ENCODE measurements at regions not wholly inside any gene's neighbourhood (a gene's known extent, or its start where the extent isn't known, plus 50 kb on each side); places are given as distances from the start of the nearest gene placed in this dataset.

DNA sequence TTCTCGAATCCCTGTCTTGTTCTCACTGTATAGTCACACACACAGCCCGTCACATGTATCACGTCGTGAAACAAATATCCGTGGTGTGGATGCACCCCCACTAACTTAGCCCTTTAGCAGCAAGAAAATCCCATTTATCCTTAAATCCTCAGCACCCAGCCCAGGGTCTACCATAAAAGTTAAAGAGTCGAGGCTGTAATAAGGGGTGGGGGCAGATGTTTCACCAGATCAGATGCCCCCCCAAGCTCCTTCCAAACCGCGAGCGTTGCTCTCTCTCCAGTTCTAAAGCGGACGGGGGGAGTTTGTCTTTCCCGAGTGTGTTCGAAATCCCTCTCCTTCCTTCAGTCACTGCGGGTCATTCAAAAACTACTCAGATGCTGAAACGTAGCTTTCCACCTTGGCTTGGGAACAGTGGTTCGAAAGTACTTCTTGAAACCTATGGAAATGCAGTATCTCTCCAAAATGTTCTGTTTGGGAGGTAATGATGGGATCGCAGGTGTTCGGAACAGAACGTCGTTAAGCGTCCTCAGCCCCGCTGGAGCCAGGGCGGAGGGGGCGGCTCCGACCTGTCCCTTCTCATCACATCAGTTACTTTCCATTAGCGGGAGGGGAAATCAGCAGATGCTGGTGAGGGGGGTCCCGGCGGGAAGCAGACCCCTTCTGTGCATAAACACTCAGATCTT, 156.2 kb downstream of the BRD1 start:
- TF ChIP-seq, protein P1, sequence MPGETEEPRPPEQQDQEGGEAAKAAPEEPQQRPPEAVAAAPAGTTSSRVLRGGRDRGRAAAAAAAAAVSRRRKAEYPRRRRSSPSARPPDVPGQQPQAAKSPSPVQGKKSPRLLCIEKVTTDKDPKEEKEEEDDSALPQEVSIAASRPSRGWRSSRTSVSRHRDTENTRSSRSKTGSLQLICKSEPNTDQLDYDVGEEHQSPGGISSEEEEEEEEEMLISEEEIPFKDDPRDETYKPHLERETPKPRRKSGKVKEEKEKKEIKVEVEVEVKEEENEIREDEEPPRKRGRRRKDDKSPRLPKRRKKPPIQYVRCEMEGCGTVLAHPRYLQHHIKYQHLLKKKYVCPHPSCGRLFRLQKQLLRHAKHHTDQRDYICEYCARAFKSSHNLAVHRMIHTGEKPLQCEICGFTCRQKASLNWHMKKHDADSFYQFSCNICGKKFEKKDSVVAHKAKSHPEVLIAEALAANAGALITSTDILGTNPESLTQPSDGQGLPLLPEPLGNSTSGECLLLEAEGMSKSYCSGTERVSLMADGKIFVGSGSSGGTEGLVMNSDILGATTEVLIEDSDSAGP (CRISPR knock-in tag; IDR thresholded peaks at IDR 0.05; ENCODE audit: borderline replicate concordance), result no peak
- TF ChIP-seq NCOA2 (CRISPR knock-in tag; IDR thresholded peaks at IDR 0.05), result no peak
- no peak for TF ChIP-seq SMARCC2 (IDR thresholded peaks at IDR 0.05)
- TF ChIP-seq, protein P2, sequence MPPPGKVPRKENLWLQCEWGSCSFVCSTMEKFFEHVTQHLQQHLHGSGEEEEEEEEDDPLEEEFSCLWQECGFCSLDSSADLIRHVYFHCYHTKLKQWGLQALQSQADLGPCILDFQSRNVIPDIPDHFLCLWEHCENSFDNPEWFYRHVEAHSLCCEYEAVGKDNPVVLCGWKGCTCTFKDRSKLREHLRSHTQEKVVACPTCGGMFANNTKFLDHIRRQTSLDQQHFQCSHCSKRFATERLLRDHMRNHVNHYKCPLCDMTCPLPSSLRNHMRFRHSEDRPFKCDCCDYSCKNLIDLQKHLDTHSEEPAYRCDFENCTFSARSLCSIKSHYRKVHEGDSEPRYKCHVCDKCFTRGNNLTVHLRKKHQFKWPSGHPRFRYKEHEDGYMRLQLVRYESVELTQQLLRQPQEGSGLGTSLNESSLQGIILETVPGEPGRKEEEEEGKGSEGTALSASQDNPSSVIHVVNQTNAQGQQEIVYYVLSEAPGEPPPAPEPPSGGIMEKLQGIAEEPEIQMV (CRISPR knock-in tag; IDR thresholded peaks at IDR 0.05; ENCODE audit: low read depth), result no peak
- no peak for TF ChIP-seq TCF7L2 (IDR thresholded peaks at IDR 0.05; ENCODE audit: low read depth, low read length)
- no peak for TF ChIP-seq HDAC2 (CRISPR knock-in tag; IDR thresholded peaks at IDR 0.05)
- TF ChIP-seq, protein P3, sequence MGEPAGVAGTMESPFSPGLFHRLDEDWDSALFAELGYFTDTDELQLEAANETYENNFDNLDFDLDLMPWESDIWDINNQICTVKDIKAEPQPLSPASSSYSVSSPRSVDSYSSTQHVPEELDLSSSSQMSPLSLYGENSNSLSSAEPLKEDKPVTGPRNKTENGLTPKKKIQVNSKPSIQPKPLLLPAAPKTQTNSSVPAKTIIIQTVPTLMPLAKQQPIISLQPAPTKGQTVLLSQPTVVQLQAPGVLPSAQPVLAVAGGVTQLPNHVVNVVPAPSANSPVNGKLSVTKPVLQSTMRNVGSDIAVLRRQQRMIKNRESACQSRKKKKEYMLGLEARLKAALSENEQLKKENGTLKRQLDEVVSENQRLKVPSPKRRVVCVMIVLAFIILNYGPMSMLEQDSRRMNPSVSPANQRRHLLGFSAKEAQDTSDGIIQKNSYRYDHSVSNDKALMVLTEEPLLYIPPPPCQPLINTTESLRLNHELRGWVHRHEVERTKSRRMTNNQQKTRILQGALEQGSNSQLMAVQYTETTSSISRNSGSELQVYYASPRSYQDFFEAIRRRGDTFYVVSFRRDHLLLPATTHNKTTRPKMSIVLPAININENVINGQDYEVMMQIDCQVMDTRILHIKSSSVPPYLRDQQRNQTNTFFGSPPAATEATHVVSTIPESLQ (CRISPR knock-in tag; conservative IDR thresholded peaks at IDR 0.05), result no peak

Data from HepG2 (cell line).